Neural cell (in vitro differentiated cells): ENCODE measurements at regions not wholly inside any gene's neighbourhood (a gene's known extent, or its start where the extent isn't known, plus 50 kb on each side); places are given as distances from the start of the nearest gene placed in this dataset.

Source experiments
- CTCF ChIP-seq: fragments of 450-650 bp; IDR thresholded peaks from 2 replicates; pipeline ENCODE4 v1.5.1; 2014; ENCODE audit warnings: antibody characterized with exemption, mild to moderate bottlenecking, moderate library complexity; ENCODE audit not compliant: poor library complexity, severe bottlenecking
- EZH2 ChIP-seq: fragments of 200-600, 300-800 bp; shearing (Covaris generic), sonication (generic); IDR thresholded peaks from 2 replicates; pipeline ENCODE4 v1.6.1; 2014; ENCODE audit warnings: antibody characterized with exemption, low read length, borderline replicate concordance, mild to moderate bottlenecking; ENCODE audit not compliant: insufficient read depth, poor library complexity, severe bottlenecking
- POLR2AphosphoS5 ChIP-seq: IDR thresholded peaks from 2 replicates; pipeline ENCODE4 v1.6.1; 2012
- RAD21 ChIP-seq: fragments of 450-650 bp; conservative IDR thresholded peaks from 2 replicates; pipeline ENCODE4 v1.6.1; 2014; ENCODE audit warnings: antibody characterized with exemption, mild to moderate bottlenecking, moderate library complexity

GRCh38 chr3:55242921-55243320 is 244.2 kb downstream of the WNT5A start:
- TF ChIP-seq EZH2 (no peak), RAD21 (no peak), CTCF (no peak), POLR2AphosphoS5 (no peak)
